Ishikawa (cell line): ENCODE measurements at regions not wholly inside any gene's neighbourhood (a gene's known extent, or its start where the extent isn't known, plus 50 kb on each side); places are given as distances from the start of the nearest gene placed in this dataset.

Experiments used
- NFIC ChIP-seq: IDR thresholded peaks from 2 replicates; pipeline ENCODE4 v1.6.1; 2012
- TF ChIP-seq, protein P1 (sequence below): IDR thresholded peaks from 2 replicates; pipeline ENCODE4 v1.6.1; 2012; ENCODE audit warnings: low read depth, mild to moderate bottlenecking

DNA sequence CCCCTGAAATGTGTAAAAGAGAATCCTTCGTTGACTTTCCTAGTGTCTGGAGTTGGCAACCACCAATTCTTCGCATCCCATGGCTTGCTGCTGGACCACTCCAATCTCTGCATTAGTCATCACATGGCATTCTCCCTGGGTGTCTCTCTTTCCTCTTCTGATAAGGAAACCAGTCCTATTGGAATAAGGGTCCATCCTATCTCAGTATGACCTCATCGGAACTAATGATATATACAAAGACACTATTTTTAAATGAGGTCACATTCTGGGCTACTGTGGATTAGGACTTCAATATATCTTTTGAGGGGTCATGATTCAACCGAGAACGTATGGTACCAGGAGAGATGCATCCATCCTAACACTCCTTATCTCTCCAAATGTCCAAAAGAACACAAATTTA lies 259.1 kb upstream of the CPEB2 start:
- TF ChIP-seq, protein P1, sequence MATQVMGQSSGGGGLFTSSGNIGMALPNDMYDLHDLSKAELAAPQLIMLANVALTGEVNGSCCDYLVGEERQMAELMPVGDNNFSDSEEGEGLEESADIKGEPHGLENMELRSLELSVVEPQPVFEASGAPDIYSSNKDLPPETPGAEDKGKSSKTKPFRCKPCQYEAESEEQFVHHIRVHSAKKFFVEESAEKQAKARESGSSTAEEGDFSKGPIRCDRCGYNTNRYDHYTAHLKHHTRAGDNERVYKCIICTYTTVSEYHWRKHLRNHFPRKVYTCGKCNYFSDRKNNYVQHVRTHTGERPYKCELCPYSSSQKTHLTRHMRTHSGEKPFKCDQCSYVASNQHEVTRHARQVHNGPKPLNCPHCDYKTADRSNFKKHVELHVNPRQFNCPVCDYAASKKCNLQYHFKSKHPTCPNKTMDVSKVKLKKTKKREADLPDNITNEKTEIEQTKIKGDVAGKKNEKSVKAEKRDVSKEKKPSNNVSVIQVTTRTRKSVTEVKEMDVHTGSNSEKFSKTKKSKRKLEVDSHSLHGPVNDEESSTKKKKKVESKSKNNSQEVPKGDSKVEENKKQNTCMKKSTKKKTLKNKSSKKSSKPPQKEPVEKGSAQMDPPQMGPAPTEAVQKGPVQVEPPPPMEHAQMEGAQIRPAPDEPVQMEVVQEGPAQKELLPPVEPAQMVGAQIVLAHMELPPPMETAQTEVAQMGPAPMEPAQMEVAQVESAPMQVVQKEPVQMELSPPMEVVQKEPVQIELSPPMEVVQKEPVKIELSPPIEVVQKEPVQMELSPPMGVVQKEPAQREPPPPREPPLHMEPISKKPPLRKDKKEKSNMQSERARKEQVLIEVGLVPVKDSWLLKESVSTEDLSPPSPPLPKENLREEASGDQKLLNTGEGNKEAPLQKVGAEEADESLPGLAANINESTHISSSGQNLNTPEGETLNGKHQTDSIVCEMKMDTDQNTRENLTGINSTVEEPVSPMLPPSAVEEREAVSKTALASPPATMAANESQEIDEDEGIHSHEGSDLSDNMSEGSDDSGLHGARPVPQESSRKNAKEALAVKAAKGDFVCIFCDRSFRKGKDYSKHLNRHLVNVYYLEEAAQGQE, result no peak
- no peak for TF ChIP-seq NFIC
